ENCODE measurements at regions not wholly inside any gene's neighbourhood (a gene's known extent, or its start where the extent isn't known, plus 50 kb on each side); places are given as distances from the start of the nearest gene placed in this dataset.

- TF ChIP-seq CTCF (IDR thresholded peaks at IDR 0.05) (no peak), POLR2A (IDR thresholded peaks at IDR 0.05) (no peak), EP300 (IDR thresholded peaks at IDR 0.05) (no peak), POLR2AphosphoS5 (IDR thresholded peaks at IDR 0.05) (no peak)
Observed at GRCh38 chr1:37299216-37299615, 175.2 kb upstream of the ZC3H12A start.
